ENCODE measurements at regions not wholly inside any gene's neighbourhood (a gene's known extent, or its start where the extent isn't known, plus 50 kb on each side); places are given as distances from the start of the nearest gene placed in this dataset.
"Not testable (repeated sequence)": the region's sequence is repeated elsewhere in the genome, so short reads cannot be mapped to it uniquely, and the experiment has no call there.

DNA sequence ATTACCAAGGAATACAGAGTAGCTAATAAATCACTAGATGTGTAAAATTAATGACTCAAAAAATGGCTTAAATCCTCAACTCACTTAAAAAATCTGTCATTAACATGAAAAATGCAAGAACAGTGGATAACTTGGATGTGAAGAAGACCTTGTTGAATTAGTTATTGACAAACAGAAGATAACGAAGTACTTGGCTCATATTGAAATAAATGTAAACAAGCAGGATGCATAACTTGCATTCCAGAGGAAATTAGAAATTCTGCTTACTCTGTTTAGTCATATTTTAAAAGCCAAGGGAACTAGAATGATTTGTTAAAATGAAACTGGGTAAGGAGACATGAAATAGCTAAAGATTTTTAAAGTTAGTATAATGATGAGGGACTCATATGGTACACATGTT is 1812.2 kb downstream of the PCDH9 start:
- Mint-ChIP-seq H3K9me3 (peaks cover 5% of the 10 kb centered on the region), H3K27ac (no peak overlapping the region), H3K4me3 (no peak overlapping the region), H3K27me3 (ENCODE audit: insufficient read depth) (no peaks in the 10 kb centered on the region), H3K36me3 (ENCODE audit: low read depth) (no peaks in the 10 kb centered on the region), H3K4me1 (ENCODE audit: low read depth) (no peaks in the 10 kb centered on the region)
- intact Hi-C loops (cut with micrococcal nuclease), result no loop called here
- DNase-seq (ENCODE audit: low spot score), result no peak

DNA sequence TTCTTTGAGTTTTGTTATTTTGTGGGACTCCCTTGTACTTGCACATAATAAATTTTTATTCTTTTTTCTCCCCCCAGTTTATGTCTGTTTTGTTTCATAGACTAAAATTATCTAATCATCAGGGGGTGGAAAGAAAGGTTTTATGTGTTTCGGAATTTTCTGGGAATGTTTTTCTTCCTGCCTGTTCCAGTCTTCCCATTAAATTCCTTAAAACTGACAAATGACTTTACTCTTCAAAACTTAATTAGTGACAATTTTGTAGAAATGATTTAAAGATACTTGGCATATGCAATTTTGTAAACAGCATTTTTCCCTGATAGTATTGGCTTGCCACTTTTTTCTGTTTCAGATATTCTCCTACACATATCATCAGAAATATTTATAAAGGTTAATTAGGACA is 1813.4 kb downstream of the PCDH9 start:
- H3K27me3 Mint-ChIP-seq (ENCODE audit: insufficient read depth), result no peaks in the 10 kb centered on the region
- H3K4me1 Mint-ChIP-seq (ENCODE audit: low read depth), result no peaks in the 10 kb centered on the region

DNA sequence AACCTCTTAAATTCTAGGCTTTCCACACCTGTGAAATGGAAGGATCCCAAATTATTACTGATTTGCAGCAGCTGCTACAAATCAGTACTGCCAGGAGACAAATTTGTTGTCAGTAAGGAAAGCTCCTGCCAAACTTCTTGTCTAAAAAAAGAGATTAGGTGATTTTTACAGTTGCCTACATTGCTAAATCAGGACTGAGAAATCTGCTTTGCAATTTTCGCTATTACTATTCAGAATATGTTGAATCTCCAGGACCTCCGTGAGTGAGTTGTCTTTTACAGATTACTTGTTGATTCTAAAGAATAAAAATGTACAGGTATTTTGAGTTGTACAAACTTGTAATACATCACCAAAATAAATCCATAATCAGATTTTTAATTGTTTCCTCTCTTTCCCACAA is 1815.9 kb downstream of the PCDH9 start:
- DNase-seq (ENCODE audit: low spot score), result no peak
- Mint-ChIP-seq H3K4me1 (ENCODE audit: low read depth) (no peaks in the 10 kb centered on the region), H3K36me3 (ENCODE audit: low read depth) (no peaks in the 10 kb centered on the region), H3K9me3 (peaks cover 11% of the 10 kb centered on the region), H3K27ac (no peak overlapping the region), H3K27me3 (ENCODE audit: insufficient read depth) (no peaks in the 10 kb centered on the region), H3K4me3 (no peak overlapping the region)
- intact Hi-C loops (cut with micrococcal nuclease), result no loop called here

More for the DNA sequence above, 1813.4 kb downstream of the PCDH9 start:
- H3K27ac Mint-ChIP-seq, result no peak overlapping the region
- no peaks in the 10 kb centered on the region for H3K36me3 Mint-ChIP-seq (ENCODE audit: low read depth)
- no peak for DNase-seq (ENCODE audit: low spot score)
- H3K9me3 Mint-ChIP-seq, result peaks cover 5% of the 10 kb centered on the region
- no peak overlapping the region for H3K4me3 Mint-ChIP-seq
- intact Hi-C loops (cut with micrococcal nuclease), result no loop called here

DNA sequence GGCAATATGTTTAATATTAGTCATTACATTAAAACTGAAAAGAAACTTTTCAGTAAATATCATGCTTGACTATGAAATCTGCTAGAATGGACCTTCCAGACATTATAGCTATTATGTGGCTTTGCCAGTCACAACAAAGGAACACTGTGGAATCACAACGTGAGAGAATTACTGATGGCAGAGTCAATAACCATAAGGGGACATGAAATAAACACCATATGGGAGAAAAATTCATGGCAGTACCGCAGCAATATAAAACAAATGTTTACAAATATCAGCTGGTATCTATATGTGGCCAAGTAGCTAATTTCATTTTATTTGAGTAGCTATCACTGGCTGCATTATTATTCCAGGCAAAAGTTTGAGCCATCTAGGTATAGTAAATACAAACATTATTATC is 1818.6 kb downstream of the PCDH9 start:
- Mint-ChIP-seq H3K4me3 (no peak overlapping the region), H3K4me1 (ENCODE audit: low read depth) (no peaks in the 10 kb centered on the region), H3K27me3 (ENCODE audit: insufficient read depth) (no peaks in the 10 kb centered on the region), H3K9me3 (peaks cover 7% of the 10 kb centered on the region), H3K27ac (no peak overlapping the region), H3K36me3 (ENCODE audit: low read depth) (no peaks in the 10 kb centered on the region)
- DNase-seq (ENCODE audit: low spot score), result no peak
- intact Hi-C loops (cut with micrococcal nuclease), result no loop called here

DNA sequence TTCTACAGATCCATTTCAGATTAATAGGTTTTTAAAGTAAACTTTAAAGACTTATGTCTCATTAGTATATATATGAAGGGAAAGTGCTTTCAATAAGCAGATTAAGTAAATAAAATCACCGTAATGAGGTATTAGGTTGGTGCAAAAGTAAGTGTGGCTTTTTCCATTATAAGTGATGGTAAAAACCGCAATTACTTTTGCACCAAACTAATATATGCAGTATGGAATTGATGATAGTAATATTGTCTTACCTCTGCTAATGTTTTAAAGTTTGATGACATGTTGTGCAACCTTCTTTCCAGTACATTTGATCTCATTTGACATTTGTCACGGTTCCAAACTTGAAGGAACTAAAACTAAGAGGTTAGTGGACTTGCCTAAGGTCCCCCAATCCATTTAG is 1819.3 kb downstream of the PCDH9 start:
- no peak overlapping the region for H3K4me3 Mint-ChIP-seq
- intact Hi-C loops (cut with micrococcal nuclease), result no loop called here
- no peaks in the 10 kb centered on the region for H3K27me3 Mint-ChIP-seq (ENCODE audit: insufficient read depth)
- no peaks in the 10 kb centered on the region for H3K4me1 Mint-ChIP-seq (ENCODE audit: low read depth)
- DNase-seq (ENCODE audit: low spot score), result no peak
- H3K27ac Mint-ChIP-seq, result no peak overlapping the region
- peaks cover 7% of the 10 kb centered on the region for H3K9me3 Mint-ChIP-seq
- no peaks in the 10 kb centered on the region for H3K36me3 Mint-ChIP-seq (ENCODE audit: low read depth)

DNA sequence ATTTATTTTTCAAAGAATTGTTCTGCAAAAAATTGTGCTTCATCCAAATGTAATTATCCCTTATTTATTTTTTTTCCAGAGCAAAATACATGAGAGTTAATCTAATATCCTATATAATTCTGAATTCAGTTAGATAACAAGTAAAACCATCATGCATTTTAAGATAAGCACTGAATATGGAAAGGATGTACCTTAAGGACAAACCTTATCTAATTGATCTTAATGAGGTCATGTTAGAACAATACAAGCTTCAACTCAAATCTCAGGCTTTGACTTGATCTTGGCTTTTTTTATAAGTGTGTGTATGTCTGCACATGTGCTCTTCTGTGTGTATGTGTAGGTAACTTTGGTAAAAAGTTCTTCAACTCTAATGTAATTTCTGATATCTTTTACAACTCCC is 1828.8 kb downstream of the PCDH9 start:
- no peak for DNase-seq (ENCODE audit: low spot score)
- Mint-ChIP-seq H3K36me3 (ENCODE audit: low read depth) (no peaks in the 10 kb centered on the region), H3K27me3 (ENCODE audit: insufficient read depth) (no peaks in the 10 kb centered on the region), H3K4me3 (no peak overlapping the region), H3K4me1 (ENCODE audit: low read depth) (no peaks in the 10 kb centered on the region), H3K9me3 (no peaks in the 10 kb centered on the region), H3K27ac (no peak overlapping the region)
- intact Hi-C loops (cut with micrococcal nuclease), result no loop called here

DNA sequence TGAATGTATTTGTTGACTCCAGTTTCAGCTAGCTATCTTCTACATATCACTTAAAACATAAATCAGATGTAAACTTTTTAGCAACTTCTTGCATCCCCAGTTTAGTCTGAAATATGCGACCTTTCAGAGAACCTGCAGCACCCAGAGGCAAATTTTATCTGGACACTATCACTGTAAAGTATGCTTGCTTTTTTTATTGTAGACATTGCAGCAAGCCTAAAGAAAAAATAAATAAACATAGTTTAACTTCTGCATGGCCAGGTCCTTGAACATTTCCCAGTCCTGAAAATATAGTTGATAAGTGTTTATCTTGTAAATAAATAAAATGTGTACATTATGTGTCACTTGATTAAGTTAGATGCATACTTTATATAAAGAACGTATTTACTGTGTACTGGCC is 1829.4 kb downstream of the PCDH9 start:
- no peak overlapping the region for H3K4me3 Mint-ChIP-seq
- H3K27ac Mint-ChIP-seq, result no peak overlapping the region
- intact Hi-C loops (cut with micrococcal nuclease), result no loop called here
- no peaks in the 10 kb centered on the region for H3K9me3 Mint-ChIP-seq
- no peaks in the 10 kb centered on the region for H3K27me3 Mint-ChIP-seq (ENCODE audit: insufficient read depth)
- H3K4me1 Mint-ChIP-seq (ENCODE audit: low read depth), result no peaks in the 10 kb centered on the region
- DNase-seq (ENCODE audit: low spot score), result no peak
- no peaks in the 10 kb centered on the region for H3K36me3 Mint-ChIP-seq (ENCODE audit: low read depth)

DNA sequence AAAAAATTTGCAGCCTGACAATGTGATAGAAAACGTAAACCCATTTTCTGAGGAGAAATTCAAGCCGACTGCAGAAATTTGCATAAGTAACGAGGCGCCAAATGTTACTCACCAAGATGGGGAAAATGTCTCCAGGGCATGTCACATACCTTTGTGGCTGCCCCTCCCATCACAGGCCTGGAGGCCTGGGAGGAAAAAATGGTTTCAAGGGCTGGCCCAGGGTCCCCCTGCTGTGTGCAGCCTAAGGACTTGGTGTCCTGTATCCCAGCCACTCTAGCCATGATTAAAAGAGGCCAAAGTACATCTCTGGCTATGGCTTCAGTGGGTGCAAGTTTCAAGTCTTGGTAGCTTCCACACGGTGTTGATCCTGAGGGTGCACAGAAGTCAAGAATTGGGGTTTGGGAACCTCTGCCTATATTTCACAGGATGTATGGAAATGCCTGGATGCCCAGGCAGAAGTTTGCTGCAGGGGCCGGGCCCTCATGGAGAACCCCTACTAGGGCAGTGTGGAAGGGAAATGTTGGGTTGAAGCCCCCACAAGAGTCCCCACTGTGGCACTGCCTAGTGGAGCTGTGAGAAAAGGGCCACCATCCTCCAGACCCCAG is 1842.3 kb downstream of the PCDH9 start:
- intact Hi-C loops (cut with micrococcal nuclease), result no loop called here
- no peak for DNase-seq (ENCODE audit: low spot score)
- H3K27me3 Mint-ChIP-seq (ENCODE audit: insufficient read depth), result no peaks in the 10 kb centered on the region
- no peaks in the 10 kb centered on the region for H3K36me3 Mint-ChIP-seq (ENCODE audit: low read depth)
- no peak overlapping the region for H3K27ac Mint-ChIP-seq
- no peak overlapping the region for H3K4me3 Mint-ChIP-seq
- H3K9me3 Mint-ChIP-seq, result peaks cover 17% of the 10 kb centered on the region
- no peaks in the 10 kb centered on the region for H3K4me1 Mint-ChIP-seq (ENCODE audit: low read depth)

DNA sequence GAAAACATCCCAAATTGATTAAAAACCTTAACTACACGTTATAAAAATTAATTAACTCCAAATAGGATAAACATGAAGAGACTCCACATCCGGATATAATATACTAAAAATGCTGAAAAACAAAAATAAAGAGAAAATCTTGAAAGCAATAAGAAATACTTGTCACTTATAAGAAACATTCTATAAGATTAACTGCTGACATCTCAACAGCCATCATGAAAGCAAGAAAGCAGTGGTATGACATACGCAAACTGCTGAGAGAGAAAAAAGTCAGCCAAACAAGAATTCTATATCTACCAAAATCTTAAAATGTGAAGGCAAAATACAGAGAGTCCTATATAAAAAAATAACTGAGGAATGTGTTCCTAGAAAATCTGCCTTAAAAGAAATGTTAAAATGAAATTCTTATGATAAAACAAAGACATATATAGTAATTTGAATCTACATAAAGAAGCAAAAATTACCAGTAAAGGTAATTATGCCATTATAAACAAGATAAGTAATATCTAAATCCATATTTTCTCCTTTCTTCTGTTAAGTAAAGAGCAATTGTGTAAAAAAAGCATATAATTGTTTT is 1851.1 kb downstream of the PCDH9 start:
- H3K36me3 Mint-ChIP-seq (ENCODE audit: low read depth), result no peaks in the 10 kb centered on the region

DNA sequence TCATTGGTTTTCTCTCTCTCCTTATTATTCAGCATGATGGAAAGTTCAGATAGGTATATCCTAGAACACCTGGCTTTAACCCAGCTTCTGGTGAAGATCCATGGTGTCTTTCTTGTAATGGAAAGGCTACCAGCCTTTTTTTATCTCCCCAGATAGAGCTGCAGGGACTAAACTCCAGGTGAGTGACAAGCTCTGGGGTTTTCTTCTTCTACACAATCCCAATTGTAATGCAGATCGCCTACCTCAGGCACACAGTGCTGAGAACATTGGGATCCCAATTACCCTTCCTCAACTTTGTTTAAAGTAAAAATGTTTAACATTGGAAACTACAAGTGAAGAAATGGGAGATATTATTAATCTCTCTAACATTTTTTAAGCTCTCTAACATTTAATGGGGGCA is 1851.7 kb downstream of the PCDH9 start:
- DNase-seq (ENCODE audit: low spot score), result no peak
- intact Hi-C loops (cut with micrococcal nuclease), result no loop called here
- Mint-ChIP-seq H3K4me1 (ENCODE audit: low read depth) (no peaks in the 10 kb centered on the region), H3K36me3 (ENCODE audit: low read depth) (no peaks in the 10 kb centered on the region), H3K4me3 (no peak overlapping the region), H3K9me3 (peaks cover 14% of the 10 kb centered on the region), H3K27ac (no peak overlapping the region), H3K27me3 (ENCODE audit: insufficient read depth) (no peaks in the 10 kb centered on the region)

More for the DNA sequence above, 1851.1 kb downstream of the PCDH9 start:
- intact Hi-C loops (cut with micrococcal nuclease), result no loop called here
- H3K9me3 Mint-ChIP-seq, result peaks cover 19% of the 10 kb centered on the region
- no peak overlapping the region for H3K27ac Mint-ChIP-seq
- no peak overlapping the region for H3K4me3 Mint-ChIP-seq
- H3K27me3 Mint-ChIP-seq (ENCODE audit: insufficient read depth), result no peaks in the 10 kb centered on the region
- H3K4me1 Mint-ChIP-seq (ENCODE audit: low read depth), result no peaks in the 10 kb centered on the region
- no peak for DNase-seq (ENCODE audit: low spot score)

DNA sequence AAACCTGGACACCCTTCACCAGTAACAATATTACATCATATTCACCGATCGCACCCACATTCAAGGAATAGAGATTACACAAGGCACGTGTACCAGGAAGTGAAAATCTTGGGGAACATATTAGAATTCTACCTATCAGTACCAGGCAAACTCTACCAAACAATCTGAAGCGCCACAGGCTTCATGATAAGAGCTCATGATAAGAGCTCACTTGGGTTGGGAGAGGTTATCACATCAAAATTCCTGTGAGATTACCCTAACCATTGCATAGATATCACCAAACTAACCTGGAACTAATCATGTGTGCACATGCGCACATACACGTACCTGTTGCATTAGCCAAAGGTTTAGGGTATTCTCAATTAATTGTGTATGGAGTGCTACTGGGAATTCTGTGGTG is 1861.3 kb downstream of the PCDH9 start:
- Mint-ChIP-seq H3K27me3 (ENCODE audit: insufficient read depth) (no peaks in the 10 kb centered on the region), H3K9me3 (peaks cover 33% of the 10 kb centered on the region), H3K36me3 (ENCODE audit: low read depth) (no peaks in the 10 kb centered on the region), H3K4me3 (no peak overlapping the region), H3K4me1 (ENCODE audit: low read depth) (no peaks in the 10 kb centered on the region), H3K27ac (no peak overlapping the region)
- DNase-seq (ENCODE audit: low spot score), result no peak
- intact Hi-C loops (cut with micrococcal nuclease), result no loop called here

DNA sequence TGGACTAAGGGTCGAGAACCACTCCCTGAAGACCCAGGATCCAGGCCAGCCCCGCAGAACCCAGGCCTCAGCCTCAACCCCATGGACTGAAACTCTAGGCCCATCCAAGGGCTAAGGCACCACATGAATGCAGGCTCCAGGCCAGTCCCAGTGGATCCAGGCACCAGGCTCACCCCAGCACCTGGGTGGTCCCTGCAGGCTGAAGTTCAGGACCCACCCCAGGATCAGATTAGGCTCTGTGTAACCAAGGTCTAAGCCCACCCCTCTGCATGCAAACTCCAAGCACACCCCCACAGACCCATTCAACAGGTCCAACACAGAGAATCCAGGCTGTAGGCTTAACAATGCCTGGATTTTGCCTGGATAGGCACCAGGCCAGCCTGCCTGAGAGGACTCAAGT is 1876.2 kb downstream of the PCDH9 start:
- H3K4me1 Mint-ChIP-seq (ENCODE audit: low read depth), result no peaks in the 10 kb centered on the region
- intact Hi-C loops (cut with micrococcal nuclease), result no loop called here
- H3K27me3 Mint-ChIP-seq (ENCODE audit: insufficient read depth), result no peaks in the 10 kb centered on the region
- no peak overlapping the region for H3K27ac Mint-ChIP-seq
- H3K36me3 Mint-ChIP-seq (ENCODE audit: low read depth), result no peaks in the 10 kb centered on the region
- no peak for DNase-seq (ENCODE audit: low spot score)
- no peak overlapping the region for H3K4me3 Mint-ChIP-seq
- H3K9me3 Mint-ChIP-seq, result peaks cover 4% of the 10 kb centered on the region

DNA sequence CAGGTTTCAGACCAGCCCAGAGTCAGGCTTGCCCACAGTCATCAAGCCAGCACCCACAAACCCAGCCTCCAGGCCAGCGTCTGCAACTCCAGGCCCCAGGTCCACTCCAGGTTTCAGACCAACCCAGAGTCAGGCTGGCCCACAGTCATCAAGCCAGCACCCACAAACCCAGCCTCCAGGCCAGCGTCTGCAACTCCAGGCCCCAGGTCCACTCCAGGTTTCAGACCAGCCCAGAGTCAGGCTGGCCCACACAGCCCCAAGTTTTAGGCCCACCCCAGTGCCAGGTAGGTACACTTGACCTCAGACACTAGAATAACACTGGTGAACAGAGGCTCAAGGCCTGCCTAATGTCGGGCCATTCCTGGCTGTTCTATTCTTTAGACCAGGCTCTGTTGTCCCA is 1877.0 kb downstream of the PCDH9 start:
- H3K27ac Mint-ChIP-seq; DNase-seq (ENCODE audit: low spot score); intact Hi-C loops (cut with micrococcal nuclease); H3K9me3 Mint-ChIP-seq; H3K4me3 Mint-ChIP-seq; H3K27me3 Mint-ChIP-seq (ENCODE audit: insufficient read depth); H3K36me3 Mint-ChIP-seq (ENCODE audit: low read depth); H3K4me1 Mint-ChIP-seq (ENCODE audit: low read depth): not testable (repeated sequence)

DNA sequence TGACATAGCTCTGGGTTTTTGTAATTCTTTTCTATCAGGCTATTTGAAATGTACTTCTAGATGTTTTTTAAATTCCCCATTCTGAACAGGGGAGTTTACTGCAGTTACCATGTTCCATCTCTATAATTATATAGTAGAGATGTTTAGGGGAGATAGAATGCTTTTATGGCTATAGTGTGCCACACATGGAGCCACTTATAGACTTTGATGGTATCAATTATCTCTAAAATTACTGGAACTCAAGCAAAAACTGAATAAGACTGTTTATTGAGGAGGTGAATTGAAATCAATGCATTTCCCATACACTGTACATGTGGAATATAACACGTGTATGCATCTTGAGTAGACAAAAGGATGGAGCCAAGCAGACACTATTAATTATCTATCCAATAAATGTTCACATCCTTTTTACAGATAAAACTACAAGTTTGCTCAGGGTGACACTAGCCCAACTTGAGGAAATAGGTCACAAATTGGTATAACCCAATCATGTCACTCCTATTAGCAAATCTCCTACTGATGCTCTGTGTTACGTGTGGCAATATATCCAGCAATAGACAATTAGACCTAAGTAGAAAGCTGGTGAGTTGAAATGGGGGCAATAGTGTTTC is 1882.6 kb downstream of the PCDH9 start:
- H3K36me3 Mint-ChIP-seq (ENCODE audit: low read depth), result no peaks in the 10 kb centered on the region
- H3K9me3 Mint-ChIP-seq, result no peaks in the 10 kb centered on the region
- H3K27me3 Mint-ChIP-seq (ENCODE audit: insufficient read depth), result no peaks in the 10 kb centered on the region
- no peaks in the 10 kb centered on the region for H3K4me1 Mint-ChIP-seq (ENCODE audit: low read depth)
- DNase-seq (ENCODE audit: low spot score), result no peak
- H3K27ac Mint-ChIP-seq, result no peak overlapping the region
- intact Hi-C loops (cut with micrococcal nuclease), result no loop called here
- H3K4me3 Mint-ChIP-seq, result no peak overlapping the region

Measured in activated T-helper 1 cell treated with anti-CD3 and anti-CD28 coated beads, Interleukin-12 subunit alpha, Interleukin-12 subunit beta, Interleukin-2, Interleukin-4 antibody, amounts not matched to agents 30 ng/mL and 10 ng/mL and 1 ng/mL, durations not matched to agents 14 hours and 24 hours and 36 hours (primary cell).